HL-60 (cell line): ENCODE measurements at regions not wholly inside any gene's neighbourhood (a gene's known extent, or its start where the extent isn't known, plus 50 kb on each side); places are given as distances from the start of the nearest gene placed in this dataset.

ENCODE experiments used
- POLR2AphosphoS5 ChIP-seq: IDR thresholded peaks from 2 replicates; pipeline ENCODE4 v1.6.1; 2012; ENCODE audit warnings: low read depth
- TF ChIP-seq, protein P1 (sequence below): IDR thresholded peaks from 2 replicates; pipeline ENCODE4 v1.6.1; 2012; ENCODE audit warnings: low read depth; ENCODE audit not compliant: insufficient replicate concordance
- TF ChIP-seq, protein P2 (sequence below): IDR thresholded peaks from one replicate; pipeline ENCODE4 v1.5.1; 2011; ENCODE audit warnings: low read length, control low read depth, inconsistent platforms; ENCODE audit not compliant: insufficient read depth

DNA sequence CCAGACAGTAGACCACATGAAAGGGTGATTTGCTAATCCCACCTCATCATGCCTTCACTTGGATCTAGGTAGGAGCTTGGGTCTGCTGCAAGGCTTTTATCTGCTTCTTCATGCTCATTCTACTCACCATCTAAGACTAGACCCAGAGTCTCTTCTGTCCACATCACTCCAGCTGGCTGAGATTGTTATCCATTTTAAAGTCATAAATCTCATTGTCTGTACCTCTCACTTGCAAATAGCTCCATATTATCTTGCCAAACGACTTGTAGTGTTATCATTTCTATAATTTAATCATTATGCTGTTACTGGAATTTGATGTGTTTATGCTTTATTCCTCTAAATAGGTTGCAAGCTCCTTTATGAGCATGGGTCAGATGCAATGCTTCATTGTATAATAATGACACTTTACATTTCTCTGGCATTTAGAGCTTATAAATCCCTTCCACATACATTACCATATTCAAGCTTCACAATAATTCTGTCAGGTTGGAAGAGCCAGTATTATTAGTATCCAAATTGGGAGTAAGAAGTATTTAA, 254.2 kb upstream of the SORL1-AS1 start:
- TF ChIP-seq, protein P1, sequence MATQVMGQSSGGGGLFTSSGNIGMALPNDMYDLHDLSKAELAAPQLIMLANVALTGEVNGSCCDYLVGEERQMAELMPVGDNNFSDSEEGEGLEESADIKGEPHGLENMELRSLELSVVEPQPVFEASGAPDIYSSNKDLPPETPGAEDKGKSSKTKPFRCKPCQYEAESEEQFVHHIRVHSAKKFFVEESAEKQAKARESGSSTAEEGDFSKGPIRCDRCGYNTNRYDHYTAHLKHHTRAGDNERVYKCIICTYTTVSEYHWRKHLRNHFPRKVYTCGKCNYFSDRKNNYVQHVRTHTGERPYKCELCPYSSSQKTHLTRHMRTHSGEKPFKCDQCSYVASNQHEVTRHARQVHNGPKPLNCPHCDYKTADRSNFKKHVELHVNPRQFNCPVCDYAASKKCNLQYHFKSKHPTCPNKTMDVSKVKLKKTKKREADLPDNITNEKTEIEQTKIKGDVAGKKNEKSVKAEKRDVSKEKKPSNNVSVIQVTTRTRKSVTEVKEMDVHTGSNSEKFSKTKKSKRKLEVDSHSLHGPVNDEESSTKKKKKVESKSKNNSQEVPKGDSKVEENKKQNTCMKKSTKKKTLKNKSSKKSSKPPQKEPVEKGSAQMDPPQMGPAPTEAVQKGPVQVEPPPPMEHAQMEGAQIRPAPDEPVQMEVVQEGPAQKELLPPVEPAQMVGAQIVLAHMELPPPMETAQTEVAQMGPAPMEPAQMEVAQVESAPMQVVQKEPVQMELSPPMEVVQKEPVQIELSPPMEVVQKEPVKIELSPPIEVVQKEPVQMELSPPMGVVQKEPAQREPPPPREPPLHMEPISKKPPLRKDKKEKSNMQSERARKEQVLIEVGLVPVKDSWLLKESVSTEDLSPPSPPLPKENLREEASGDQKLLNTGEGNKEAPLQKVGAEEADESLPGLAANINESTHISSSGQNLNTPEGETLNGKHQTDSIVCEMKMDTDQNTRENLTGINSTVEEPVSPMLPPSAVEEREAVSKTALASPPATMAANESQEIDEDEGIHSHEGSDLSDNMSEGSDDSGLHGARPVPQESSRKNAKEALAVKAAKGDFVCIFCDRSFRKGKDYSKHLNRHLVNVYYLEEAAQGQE: no peak
- TF ChIP-seq, protein P2, sequence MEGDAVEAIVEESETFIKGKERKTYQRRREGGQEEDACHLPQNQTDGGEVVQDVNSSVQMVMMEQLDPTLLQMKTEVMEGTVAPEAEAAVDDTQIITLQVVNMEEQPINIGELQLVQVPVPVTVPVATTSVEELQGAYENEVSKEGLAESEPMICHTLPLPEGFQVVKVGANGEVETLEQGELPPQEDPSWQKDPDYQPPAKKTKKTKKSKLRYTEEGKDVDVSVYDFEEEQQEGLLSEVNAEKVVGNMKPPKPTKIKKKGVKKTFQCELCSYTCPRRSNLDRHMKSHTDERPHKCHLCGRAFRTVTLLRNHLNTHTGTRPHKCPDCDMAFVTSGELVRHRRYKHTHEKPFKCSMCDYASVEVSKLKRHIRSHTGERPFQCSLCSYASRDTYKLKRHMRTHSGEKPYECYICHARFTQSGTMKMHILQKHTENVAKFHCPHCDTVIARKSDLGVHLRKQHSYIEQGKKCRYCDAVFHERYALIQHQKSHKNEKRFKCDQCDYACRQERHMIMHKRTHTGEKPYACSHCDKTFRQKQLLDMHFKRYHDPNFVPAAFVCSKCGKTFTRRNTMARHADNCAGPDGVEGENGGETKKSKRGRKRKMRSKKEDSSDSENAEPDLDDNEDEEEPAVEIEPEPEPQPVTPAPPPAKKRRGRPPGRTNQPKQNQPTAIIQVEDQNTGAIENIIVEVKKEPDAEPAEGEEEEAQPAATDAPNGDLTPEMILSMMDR: no peak
- no peak for TF ChIP-seq POLR2AphosphoS5
